ENCODE measurements at regions not wholly inside any gene's neighbourhood (a gene's known extent, or its start where the extent isn't known, plus 50 kb on each side); places are given as distances from the start of the nearest gene placed in this dataset.

DNA sequence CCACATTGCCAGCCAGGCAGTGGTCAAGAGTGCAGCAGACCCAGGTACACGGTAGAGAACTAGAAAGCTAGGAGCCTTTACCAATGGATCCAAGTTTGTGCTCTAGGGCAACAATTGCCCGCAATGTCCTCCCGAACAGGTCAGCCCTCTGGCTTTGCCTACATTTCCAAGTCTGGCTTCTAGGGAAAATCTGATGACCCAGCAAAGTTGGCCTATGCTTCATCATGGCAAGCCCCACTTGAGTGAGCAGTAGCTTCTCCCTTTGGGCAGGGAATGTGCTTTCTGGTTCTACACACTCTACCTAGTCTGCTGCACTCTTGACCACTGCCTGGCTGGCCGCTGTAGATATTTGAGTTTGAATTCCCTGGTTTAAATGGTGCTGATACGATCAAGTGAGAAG is 361.6 kb upstream of the NR2F2 start:
- TF ChIP-seq RARB (CRISPR knock-in tag; IDR thresholded peaks at IDR 0.05) (no peak), CSDC2 (CRISPR knock-in tag; IDR thresholded peaks at IDR 0.05) (no peak)
- TF ChIP-seq, protein P1, sequence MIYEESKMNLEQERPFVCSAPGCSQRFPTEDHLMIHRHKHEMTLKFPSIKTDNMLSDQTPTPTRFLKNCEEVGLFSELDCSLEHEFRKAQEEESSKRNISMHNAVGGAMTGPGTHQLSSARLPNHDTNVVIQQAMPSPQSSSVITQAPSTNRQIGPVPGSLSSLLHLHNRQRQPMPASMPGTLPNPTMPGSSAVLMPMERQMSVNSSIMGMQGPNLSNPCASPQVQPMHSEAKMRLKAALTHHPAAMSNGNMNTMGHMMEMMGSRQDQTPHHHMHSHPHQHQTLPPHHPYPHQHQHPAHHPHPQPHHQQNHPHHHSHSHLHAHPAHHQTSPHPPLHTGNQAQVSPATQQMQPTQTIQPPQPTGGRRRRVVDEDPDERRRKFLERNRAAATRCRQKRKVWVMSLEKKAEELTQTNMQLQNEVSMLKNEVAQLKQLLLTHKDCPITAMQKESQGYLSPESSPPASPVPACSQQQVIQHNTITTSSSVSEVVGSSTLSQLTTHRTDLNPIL (CRISPR knock-in tag; IDR thresholded peaks at IDR 0.05; ENCODE audit: low read depth): no peak

Data from SK-N-SH treated with all-trans-retinoic acid at 6 μM for 48 hours (cell line).